ENCODE measurements at regions not wholly inside any gene's neighbourhood (a gene's known extent, or its start where the extent isn't known, plus 50 kb on each side); places are given as distances from the start of the nearest gene placed in this dataset.

DNA sequence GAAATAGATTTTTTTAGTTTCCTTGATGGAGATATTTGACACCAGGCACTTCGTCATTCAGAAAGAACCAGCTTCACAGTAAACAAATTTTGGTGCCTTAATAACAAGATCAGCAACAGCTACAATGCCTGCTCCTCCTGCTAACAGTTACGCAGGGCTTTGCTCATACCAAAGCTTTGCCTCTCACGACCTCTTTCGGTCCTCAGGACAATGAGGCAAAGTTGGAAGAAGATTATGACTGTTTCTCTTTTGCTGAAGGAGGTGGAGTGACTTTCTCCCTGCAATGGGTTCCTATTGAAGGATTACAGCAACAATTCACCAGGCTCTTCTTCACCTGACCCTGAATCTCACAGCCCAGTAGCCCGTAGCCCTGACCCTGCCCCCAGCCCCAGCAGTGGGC lies 440.1 kb downstream of the PREX1 start:
- Histone ChIP-seq H3K4me2 (ENCODE audit: control insufficient read depth, insufficient read depth) (no peak overlapping the region), H3K27me3 (replicated peaks in 1 of 2; ENCODE audit: control insufficient read depth in 2 of 2, insufficient read depth in 2 of 2, low read length in 1 of 2) (no peaks in the 10 kb centered on the region), H4K20me1 (ENCODE audit: control insufficient read depth, insufficient read depth) (no peaks in the 10 kb centered on the region), H3K4me3 (no peak overlapping the region), H3K4me1 (ENCODE audit: control insufficient read depth, insufficient read depth, low read length) (no peaks in the 10 kb centered on the region), H3K36me3 (ENCODE audit: control insufficient read depth in 2 of 2, insufficient read depth in 2 of 2, low read length in 1 of 2) (no peaks in the 10 kb centered on the region), H3K79me2 (ENCODE audit: control insufficient read depth, insufficient read depth, low read length) (no peaks in the 10 kb centered on the region), H2AFZ (ENCODE audit: control insufficient read depth, low read depth, low read length) (no peak overlapping the region), H3K9me3 (replicated peaks; ENCODE audit: control insufficient read depth, insufficient read depth, low read length) (no peaks in the 10 kb centered on the region; the same call in 1 of the 3 replicates), H3K9ac (ENCODE audit: control insufficient read depth, insufficient read depth, low read length) (no peak overlapping the region), H3K27ac (ENCODE audit: control insufficient read depth, insufficient read depth) (no peak overlapping the region)
- ATAC-seq, result no peak
- WGBS (ENCODE audit: insufficient coverage, insufficient replicate concordance, low lambda C conversion rate, missing lambda C conversion rate), result 42% methylated on average over 5 of the region's 5 CpGs
- intact Hi-C loops (cut with micrococcal nuclease; ENCODE audit: unreplicated experiment), result no loop called here
- BruUV-seq (replicated peaks), result no TSS peak
- ChIA-PET RAD21 (ENCODE audit: unreplicated experiment) (interaction anchor here (0.7 kb wide), 2 partner anchors 10 to 172 kb away, joined by 3 read pairs; no protein-coding TSS in a partner anchor), POLR2A (no interaction called here), SMC1A (ENCODE audit: uncharacterized antibody, unreplicated experiment) (no interaction called here), CTCF (interaction anchor here (0.9 to 1.2 kb wide), 2 partner anchors 233 to 601 kb away, joined by 3 to 4 read pairs; no protein-coding TSS in a partner anchor)
- in situ Hi-C loops (cut with MboI), result no loop called here
- no peak for DNase-seq (ENCODE audit: low read depth, low spot score)
- no peak for FAIRE-seq
- no peak for TF ChIP-seq FOS (IDR thresholded peaks at IDR 0.05; ENCODE audit: borderline replicate concordance, extremely low read depth, insufficient read length)
- no peak for TF ChIP-seq TCF12 (IDR thresholded peaks at IDR 0.05; ENCODE audit: low read depth, low read length)
- TF ChIP-seq RAD21 (IDR thresholded peaks at IDR 0.05; ENCODE audit: insufficient read depth, low read depth, low read length), result peak; percentile 41
- no peak for TF ChIP-seq BHLHE40 (IDR thresholded peaks at IDR 0.05; ENCODE audit: borderline replicate concordance in 1 of 2, low read depth in 2 of 2, low read length in 1 of 2)
- no peak for TF ChIP-seq GABPA (IDR thresholded peaks at IDR 0.05; ENCODE audit: low read depth)
- TF ChIP-seq, protein P1, sequence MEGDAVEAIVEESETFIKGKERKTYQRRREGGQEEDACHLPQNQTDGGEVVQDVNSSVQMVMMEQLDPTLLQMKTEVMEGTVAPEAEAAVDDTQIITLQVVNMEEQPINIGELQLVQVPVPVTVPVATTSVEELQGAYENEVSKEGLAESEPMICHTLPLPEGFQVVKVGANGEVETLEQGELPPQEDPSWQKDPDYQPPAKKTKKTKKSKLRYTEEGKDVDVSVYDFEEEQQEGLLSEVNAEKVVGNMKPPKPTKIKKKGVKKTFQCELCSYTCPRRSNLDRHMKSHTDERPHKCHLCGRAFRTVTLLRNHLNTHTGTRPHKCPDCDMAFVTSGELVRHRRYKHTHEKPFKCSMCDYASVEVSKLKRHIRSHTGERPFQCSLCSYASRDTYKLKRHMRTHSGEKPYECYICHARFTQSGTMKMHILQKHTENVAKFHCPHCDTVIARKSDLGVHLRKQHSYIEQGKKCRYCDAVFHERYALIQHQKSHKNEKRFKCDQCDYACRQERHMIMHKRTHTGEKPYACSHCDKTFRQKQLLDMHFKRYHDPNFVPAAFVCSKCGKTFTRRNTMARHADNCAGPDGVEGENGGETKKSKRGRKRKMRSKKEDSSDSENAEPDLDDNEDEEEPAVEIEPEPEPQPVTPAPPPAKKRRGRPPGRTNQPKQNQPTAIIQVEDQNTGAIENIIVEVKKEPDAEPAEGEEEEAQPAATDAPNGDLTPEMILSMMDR (IDR thresholded peaks at IDR 0.05 in 2 of 3, conservative IDR thresholded peaks at IDR 0.05 in 1 of 3; ENCODE audit: control insufficient read depth in 2 of 3, extremely low read depth in 1 of 3, insufficient read depth in 1 of 3, low read depth in 3 of 3, low read length in 3 of 3), result peak in 1 of 3 experiments; percentile 18; a peak in 1 of 6 replicates
- TF ChIP-seq, protein P2, sequence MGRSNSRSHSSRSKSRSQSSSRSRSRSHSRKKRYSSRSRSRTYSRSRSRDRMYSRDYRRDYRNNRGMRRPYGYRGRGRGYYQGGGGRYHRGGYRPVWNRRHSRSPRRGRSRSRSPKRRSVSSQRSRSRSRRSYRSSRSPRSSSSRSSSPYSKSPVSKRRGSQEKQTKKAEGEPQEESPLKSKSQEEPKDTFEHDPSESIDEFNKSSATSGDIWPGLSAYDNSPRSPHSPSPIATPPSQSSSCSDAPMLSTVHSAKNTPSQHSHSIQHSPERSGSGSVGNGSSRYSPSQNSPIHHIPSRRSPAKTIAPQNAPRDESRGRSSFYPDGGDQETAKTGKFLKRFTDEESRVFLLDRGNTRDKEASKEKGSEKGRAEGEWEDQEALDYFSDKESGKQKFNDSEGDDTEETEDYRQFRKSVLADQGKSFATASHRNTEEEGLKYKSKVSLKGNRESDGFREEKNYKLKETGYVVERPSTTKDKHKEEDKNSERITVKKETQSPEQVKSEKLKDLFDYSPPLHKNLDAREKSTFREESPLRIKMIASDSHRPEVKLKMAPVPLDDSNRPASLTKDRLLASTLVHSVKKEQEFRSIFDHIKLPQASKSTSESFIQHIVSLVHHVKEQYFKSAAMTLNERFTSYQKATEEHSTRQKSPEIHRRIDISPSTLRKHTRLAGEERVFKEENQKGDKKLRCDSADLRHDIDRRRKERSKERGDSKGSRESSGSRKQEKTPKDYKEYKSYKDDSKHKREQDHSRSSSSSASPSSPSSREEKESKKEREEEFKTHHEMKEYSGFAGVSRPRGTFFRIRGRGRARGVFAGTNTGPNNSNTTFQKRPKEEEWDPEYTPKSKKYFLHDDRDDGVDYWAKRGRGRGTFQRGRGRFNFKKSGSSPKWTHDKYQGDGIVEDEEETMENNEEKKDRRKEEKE (IDR thresholded peaks at IDR 0.05), result no peak
- no peak for TF ChIP-seq FOXK2 (IDR thresholded peaks at IDR 0.05)
- no peak for TF ChIP-seq ZNF274 (IDR thresholded peaks at IDR 0.05; ENCODE audit: insufficient read depth, insufficient read length)
- no peak for TF ChIP-seq ETV6 (conservative IDR thresholded peaks at IDR 0.05 in 1 of 2, IDR thresholded peaks at IDR 0.05 in 1 of 2; ENCODE audit: borderline replicate concordance in 1 of 2, low read depth in 1 of 2)
- no peak for TF ChIP-seq SREBF2 (IDR thresholded peaks at IDR 0.05; ENCODE audit: low read length)
- TF ChIP-seq PML (IDR thresholded peaks at IDR 0.05; ENCODE audit: low read length), result no peak
- TF ChIP-seq SP1 (IDR thresholded peaks at IDR 0.05; ENCODE audit: low read depth, low read length), result no peak
